Subcutaneous abdominal adipose tissue (tissue), 5 donors: ENCODE measurements at regions not wholly inside any gene's neighbourhood (a gene's known extent, or its start where the extent isn't known, plus 50 kb on each side); places are given as distances from the start of the nearest gene placed in this dataset.

Experiments
- H3K27ac ChIP-seq: one replicate; pipeline ENCODE4 v1.7.0; 2013; ENCODE audit warnings: low read depth, mild to moderate bottlenecking, inconsistent platforms, low read length, moderate library complexity
- H3K27me3 ChIP-seq, 5 donors: one replicate each; pipeline ENCODE4 v1.7.0; 2013; ENCODE audit warnings: low read length in 5 of 5, inconsistent platforms in 1 of 5; ENCODE audit not compliant: control insufficient read depth in 5 of 5, insufficient read depth in 4 of 5
- H3K36me3 ChIP-seq, 5 donors: one replicate each; pipeline ENCODE4 v1.7.0; 2013; ENCODE audit warnings: low read length in 5 of 5; ENCODE audit not compliant: control insufficient read depth in 5 of 5, insufficient read depth in 5 of 5
- H3K4me1 ChIP-seq, 5 donors: one replicate each; pipeline ENCODE4 v1.7.0; 2013; ENCODE audit warnings: low read length in 5 of 5, mild to moderate bottlenecking in 3 of 5, moderate library complexity in 1 of 5; ENCODE audit not compliant: control insufficient read depth in 5 of 5, insufficient read depth in 5 of 5
- H3K4me3 ChIP-seq, 5 donors: one replicate each; pipeline ENCODE4 v1.7.0; 2013; ENCODE audit warnings: low read length in 5 of 5, low read depth in 1 of 5
- H3K9ac ChIP-seq, 5 donors: one replicate each; pipeline ENCODE4 v1.7.0; 2013; ENCODE audit warnings: low read length in 5 of 5, mild to moderate bottlenecking in 4 of 5, moderate library complexity in 3 of 5
- H3K9me3 ChIP-seq, 5 donors: one replicate each; pipeline ENCODE4 v1.7.0; 2013; ENCODE audit warnings: low read length in 5 of 5; ENCODE audit not compliant: control insufficient read depth in 5 of 5
- donor health status: healthy.
- donor health status: healthy.
- donor health status: healthy.
- donor health status: healthy.
- donor health status: healthy.

DNA sequence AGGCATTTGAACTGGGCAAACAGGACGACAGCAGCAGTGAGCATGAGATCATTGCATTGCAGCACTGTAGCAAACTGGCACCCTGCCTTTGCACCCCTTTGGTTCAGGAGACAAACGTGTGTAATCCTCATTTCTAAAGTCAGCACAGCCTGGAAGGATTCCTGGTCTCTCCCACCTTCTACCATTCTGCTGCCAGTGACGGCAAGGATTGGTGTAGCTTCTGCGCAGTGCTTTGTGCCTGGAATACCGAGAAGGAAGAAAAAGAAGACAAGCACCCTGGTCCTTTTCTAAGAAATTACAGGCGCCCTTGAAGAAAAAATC is 805.3 kb downstream of the USP25 start:
- no peaks in the 10 kb centered on the region for H3K27me3 ChIP-seq
- peak overlapping the region; percentile 54 to 90 (median 64) for H3K4me3 ChIP-seq
- peaks cover 0 to 24% (median 18%) of the 10 kb centered on the region in 5 donors for H3K4me1 ChIP-seq
- H3K9me3 ChIP-seq = no peaks in the 10 kb centered on the region
- peaks cover 0 to 2% (median 0%) of the 10 kb centered on the region in 5 donors for H3K36me3 ChIP-seq
- peak overlapping the region in 3 of 5 donors; percentile 14 to 88 (median 80) for H3K9ac ChIP-seq
- H3K27ac ChIP-seq = peak overlapping the region; percentile 97

DNA sequence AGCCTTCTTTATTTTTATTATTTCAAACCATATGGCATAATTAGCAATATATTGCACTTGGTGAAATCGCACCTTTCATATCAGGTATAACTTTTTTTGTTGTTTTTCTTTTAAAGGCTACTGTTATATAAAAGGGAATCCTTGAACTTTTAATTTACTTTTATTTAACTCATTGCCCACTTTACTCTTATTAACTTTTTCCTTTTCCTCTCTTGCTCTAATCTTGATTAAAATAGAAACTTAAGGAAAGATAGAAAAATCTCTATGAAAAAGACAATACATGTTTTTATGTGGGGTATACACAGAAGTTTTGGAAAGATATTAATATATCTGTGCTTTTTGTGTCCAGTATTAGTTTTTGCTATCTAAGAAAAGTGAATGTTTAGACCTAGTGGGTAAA is 805.8 kb downstream of the USP25 start:
- Histone ChIP-seq H3K4me3 (peak overlapping the region; percentile 54 to 90 (median 64)), H3K9ac (peak overlapping the region; percentile 14 to 88 (median 64)), H3K36me3 (peaks cover 0 to 4% (median 0%) of the 10 kb centered on the region in 5 donors), H3K27me3 (no peaks in the 10 kb centered on the region), H3K27ac (peak overlapping the region; percentile 97), H3K4me1 (peaks cover 0 to 25% (median 18%) of the 10 kb centered on the region in 5 donors), H3K9me3 (no peaks in the 10 kb centered on the region)

DNA sequence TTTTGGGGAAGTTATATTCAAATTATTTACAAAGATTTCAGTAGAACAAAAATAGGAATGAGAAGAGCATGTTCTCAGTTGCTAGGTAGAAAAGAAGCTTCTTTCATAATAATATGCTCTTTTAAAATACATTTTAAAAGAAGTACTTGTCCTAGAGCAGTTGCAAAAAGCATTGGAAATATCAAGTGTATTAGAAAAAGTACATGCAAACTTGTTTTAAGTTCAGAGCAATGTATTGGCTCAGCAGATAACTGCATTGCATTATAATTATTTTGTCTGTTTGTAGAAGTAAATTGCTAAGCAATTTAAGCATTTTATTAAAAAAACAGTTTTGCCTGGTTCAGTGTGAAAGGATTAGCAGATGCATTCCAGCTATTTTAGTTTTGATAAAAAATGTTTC is 806.4 kb downstream of the USP25 start:
- Histone ChIP-seq H3K9ac (peak overlapping the region; percentile 26 to 88 (median 64)), H3K36me3 (peaks cover 0 to 4% (median 0%) of the 10 kb centered on the region in 5 donors), H3K27me3 (no peaks in the 10 kb centered on the region), H3K27ac (peak overlapping the region; percentile 97), H3K4me3 (peak overlapping the region; percentile 54 to 90 (median 64)), H3K9me3 (no peaks in the 10 kb centered on the region), H3K4me1 (peaks cover 0 to 25% (median 18%) of the 10 kb centered on the region in 5 donors)

DNA sequence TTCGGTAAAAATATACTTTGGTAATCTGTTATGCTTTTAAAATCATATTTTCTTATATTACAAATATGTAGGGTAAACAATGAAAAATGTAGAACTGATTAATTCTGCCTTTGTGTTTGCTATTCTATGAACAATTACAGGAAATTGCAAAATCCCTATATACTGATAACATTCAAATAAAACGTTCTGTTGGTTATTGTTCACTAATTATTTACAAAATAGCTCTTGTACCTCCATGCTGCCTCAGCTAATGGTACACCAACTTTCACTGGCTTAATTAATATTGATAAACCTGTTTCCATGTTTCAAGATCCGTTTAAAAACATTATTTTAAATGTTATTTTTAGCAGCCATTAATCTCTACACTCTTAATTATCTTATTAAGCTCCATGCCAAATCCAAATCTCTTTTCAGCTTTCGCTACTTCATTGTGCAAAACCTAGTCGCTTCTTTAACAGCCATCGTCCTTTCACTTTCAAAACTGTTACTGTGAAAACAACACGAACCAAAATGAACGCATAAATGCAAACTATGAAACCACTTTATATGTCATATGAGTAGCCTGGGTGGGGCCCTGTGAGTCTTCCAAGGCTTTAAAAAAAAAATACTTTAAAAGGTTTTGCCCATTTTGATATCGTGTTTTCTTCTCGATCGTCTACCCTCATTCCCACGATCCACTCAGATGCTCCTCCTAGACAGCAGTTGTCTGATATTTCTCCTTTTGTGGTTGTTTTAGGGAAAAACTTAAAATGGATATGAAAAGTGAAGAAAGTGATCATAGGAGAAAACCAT is 807.1 kb downstream of the USP25 start:
- Histone ChIP-seq H3K27me3 (no peaks in the 10 kb centered on the region), H3K4me1 (peaks cover 0 to 25% (median 18%) of the 10 kb centered on the region in 5 donors), H3K36me3 (peaks cover 0 to 4% (median 0%) of the 10 kb centered on the region in 5 donors), H3K9me3 (no peaks in the 10 kb centered on the region), H3K9ac (peak overlapping the region; percentile 15 to 88 (median 80)), H3K4me3 (peak overlapping the region; percentile 54 to 90 (median 64)), H3K27ac (peak overlapping the region; percentile 97)

DNA sequence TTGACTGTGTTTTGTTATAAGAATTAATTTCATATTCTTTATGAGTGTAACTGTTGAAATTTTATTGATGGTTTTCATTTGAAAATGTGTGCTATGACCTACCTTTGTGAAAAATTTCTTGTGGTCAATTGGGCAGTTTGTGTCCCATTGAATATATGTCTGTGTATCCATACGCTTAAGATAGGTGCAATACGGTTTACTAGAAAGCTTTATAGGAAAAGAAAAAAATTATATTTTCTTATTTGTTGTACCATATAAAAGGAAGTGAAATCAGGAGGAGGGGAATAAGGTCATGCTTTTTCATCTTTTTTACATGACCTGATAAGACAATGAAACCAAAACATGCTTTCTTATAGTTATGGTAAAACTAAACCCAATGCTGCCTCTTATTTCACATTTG is 807.7 kb downstream of the USP25 start:
- peak overlapping the region; percentile 54 to 90 (median 64) for H3K4me3 ChIP-seq
- H3K36me3 ChIP-seq = peaks cover 0 to 4% (median 0%) of the 10 kb centered on the region in 5 donors
- peaks cover 0 to 20% (median 18%) of the 10 kb centered on the region in 5 donors for H3K4me1 ChIP-seq
- H3K9me3 ChIP-seq = no peaks in the 10 kb centered on the region
- H3K27ac ChIP-seq = peak overlapping the region; percentile 97
- no peaks in the 10 kb centered on the region for H3K27me3 ChIP-seq
- H3K9ac ChIP-seq = peak overlapping the region; percentile 15 to 88 (median 80)

DNA sequence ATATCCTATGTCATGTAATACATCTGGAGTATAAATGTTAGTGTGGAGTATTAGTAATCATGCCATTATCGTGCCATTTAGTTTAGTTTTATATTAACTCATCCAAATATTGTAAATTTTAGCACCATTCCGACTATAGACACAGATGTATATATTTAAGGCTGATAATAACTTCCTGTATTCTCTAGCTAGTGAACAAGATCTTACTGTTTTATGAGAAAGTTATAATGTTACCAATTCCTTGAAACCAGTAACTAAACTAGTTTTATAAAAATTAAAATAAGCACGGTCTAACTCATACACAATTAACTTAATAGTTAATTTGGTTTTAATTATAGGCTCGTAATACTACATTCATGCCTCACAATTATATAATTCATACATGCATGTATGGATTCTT is 808.6 kb downstream of the USP25 start:
- H3K4me1 ChIP-seq = peaks cover 0 to 17% (median 10%) of the 10 kb centered on the region in 5 donors
- H3K27me3 ChIP-seq = no peaks in the 10 kb centered on the region
- H3K27ac ChIP-seq = peak overlapping the region; percentile 97
- no peaks in the 10 kb centered on the region for H3K9me3 ChIP-seq
- H3K9ac ChIP-seq = peak overlapping the region in 3 of 5 donors; percentile 33 to 88 (median 80)
- H3K4me3 ChIP-seq = peak overlapping the region; percentile 54 to 90 (median 64)
- H3K36me3 ChIP-seq = peaks cover 0 to 8% (median 0%) of the 10 kb centered on the region in 5 donors

DNA sequence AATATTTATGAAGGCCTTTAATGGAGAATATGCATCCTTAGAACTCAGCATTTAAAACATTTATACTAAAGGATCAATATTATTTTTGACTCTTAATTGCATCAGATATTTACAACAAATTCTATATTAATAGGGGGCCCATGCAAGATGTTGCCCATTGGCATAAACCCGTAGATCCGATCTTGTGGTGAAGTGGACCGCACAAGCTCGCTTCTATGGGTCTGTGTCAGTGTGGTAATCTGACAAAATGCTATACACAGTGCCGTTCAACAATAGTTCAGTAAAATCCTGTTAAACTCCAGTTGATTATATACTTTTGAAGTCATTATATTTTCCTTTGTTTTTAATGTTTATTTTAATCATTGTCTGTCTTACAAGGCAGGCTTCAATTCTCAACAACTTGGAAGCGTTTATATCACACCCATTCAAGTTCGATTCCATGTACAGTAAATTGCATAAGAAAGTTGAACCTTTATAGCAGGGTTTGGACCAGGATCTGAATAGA is 809.2 kb downstream of the USP25 start:
- no peaks in the 10 kb centered on the region for H3K27me3 ChIP-seq
- H3K9ac ChIP-seq = peak overlapping the region in 3 of 5 donors; percentile 39 to 88 (median 52)
- H3K27ac ChIP-seq = peak overlapping the region; percentile 97
- peaks cover 0 to 13% (median 0%) of the 10 kb centered on the region in 5 donors for H3K36me3 ChIP-seq
- peak overlapping the region; percentile 32 to 78 (median 59) for H3K4me3 ChIP-seq
- peaks cover 0 to 17% (median 6%) of the 10 kb centered on the region in 5 donors for H3K4me1 ChIP-seq
- H3K9me3 ChIP-seq = no peaks in the 10 kb centered on the region

DNA sequence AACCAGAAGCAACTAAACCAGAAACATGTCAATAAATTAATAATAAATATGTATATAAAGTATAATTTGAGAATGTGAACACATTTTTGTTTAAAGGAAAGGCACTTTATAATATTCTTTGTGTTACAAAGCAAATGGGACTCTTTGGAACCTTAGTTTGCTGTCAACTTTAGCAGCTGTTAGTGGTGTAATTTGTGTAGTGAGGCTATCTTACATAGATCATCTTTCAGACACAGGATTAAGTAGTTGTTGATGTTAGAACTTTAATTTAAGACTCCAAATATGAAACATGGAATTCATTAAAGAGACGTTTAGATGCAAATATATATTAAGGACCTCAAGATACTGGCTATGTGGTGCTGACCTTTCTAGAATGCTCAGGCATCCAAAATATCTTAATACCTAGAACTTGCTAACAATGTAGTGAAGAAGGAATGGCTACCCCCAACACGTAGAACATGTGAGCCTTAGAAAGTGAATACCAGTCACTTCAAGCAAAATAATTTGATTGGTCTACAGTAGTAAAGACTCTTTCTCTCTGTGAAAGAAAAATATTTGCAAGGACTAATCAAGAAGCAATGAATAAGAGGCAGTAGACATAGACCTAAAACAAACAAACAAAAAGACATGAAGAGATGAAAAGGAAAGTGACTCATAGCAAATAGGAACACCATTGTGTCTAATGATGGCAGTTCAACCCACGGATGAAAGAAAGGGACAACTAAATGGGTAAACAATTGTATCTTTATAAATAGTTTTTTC is 811.4 kb downstream of the USP25 start:
- no peaks in the 10 kb centered on the region for H3K9me3 ChIP-seq
- no peaks in the 10 kb centered on the region for H3K27me3 ChIP-seq
- peaks cover 0 to 13% (median 0%) of the 10 kb centered on the region in 5 donors for H3K36me3 ChIP-seq
- H3K4me3 ChIP-seq = no peak overlapping the region
- H3K27ac ChIP-seq = no peak overlapping the region
- peaks cover 0 to 14% (median 0%) of the 10 kb centered on the region in 5 donors for H3K4me1 ChIP-seq
- H3K9ac ChIP-seq = no peak overlapping the region

DNA sequence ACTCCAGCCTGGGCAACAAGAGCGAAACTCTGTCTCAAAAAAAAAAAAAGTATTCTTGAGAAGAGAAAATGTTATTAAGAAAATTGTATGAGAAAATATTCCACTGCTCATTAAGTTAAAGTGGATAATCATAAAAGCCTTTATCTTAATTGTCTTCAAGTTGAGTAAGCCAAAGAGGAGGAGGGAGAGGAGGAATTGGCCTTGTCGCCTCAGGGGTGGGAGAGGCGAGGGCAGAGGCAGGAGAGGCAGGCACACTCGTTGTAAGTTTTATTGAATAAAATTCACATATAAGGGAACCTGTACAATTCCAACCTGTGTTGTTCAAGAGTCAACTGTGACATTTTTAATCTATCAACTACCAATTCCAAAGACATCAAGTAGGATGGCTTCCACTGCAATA is 820.3 kb downstream of the USP25 start:
- no peaks in the 10 kb centered on the region for H3K4me1 ChIP-seq
- no peak overlapping the region for H3K9ac ChIP-seq
- no peak overlapping the region for H3K27ac ChIP-seq
- H3K36me3 ChIP-seq = no peaks in the 10 kb centered on the region
- H3K27me3 ChIP-seq = no peaks in the 10 kb centered on the region
- no peaks in the 10 kb centered on the region for H3K9me3 ChIP-seq
- no peak overlapping the region for H3K4me3 ChIP-seq
